OCI-LY3 (cell line): ENCODE measurements at regions not wholly inside any gene's neighbourhood (a gene's known extent, or its start where the extent isn't known, plus 50 kb on each side); places are given as distances from the start of the nearest gene placed in this dataset.

Source experiments
- CTCF ChIP-seq: fragments of 200-600, 300-600 bp; sonication (generic); IDR thresholded peaks from 2 replicates; pipeline ENCODE4 v1.5.1; 2014; ENCODE audit warnings: antibody characterized with exemption, low read length, low read depth
- EZH2phosphoT487 ChIP-seq: fragments of 200-600 bp; shearing (Covaris generic); IDR thresholded peaks from 2 replicates; pipeline ENCODE4 v1.6.1; 2018; ENCODE audit warnings: antibody characterized with exemption, mixed run types, low read depth

GRCh38 chr16:59545721-59546120 lies 811.6 kb upstream of the GOT2 start:
- no peak for TF ChIP-seq CTCF
- TF ChIP-seq EZH2phosphoT487, result no peak
